ENCODE measurements at regions not wholly inside any gene's neighbourhood (a gene's known extent, or its start where the extent isn't known, plus 50 kb on each side); places are given as distances from the start of the nearest gene placed in this dataset.
"Not testable (repeated sequence)": the region's sequence is repeated elsewhere in the genome, so short reads cannot be mapped to it uniquely, and the experiment has no call there.

DNA sequence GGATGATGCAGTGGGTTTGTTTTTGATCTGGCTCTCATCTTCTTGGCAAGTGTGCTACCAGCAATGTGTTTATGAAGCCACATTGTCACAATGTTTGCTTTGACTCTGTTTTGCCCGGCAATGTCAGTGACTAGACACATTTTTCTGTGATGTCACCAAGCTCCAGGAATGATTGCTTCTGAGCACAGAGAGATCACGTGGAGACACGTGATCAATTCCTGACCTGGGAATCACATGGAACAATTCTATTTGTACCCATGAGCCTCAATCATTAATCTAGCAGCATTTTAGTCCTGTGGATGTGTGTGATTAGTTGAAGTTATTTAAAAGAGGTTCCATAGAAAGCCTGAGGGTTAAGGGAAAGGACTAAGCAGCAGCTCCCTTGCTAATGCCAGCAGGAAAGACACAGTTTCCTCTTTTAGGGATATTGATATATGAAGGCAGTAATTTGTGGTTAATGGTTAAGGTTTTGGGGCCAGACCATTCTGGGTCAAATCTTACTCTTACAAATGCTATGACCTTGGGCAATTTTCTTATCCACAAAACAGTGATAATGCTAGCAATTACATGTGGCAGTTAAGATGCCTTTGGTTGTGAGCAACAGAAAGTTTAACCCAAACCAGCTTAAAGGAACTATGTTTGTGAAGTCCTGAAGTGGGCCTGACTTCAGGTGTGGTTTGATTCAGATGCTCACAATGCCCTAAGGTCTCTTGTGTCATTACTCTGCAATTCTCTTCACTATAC, 59.0 kb downstream of the FASLG start:
- no peak for ATAC-seq
- H3K27me3 Mint-ChIP-seq: peaks cover 4 to 17% (median 9%) of the 10 kb centered on the region in 5 donors
- no peak for DNase-seq
- no peaks in the 10 kb centered on the region for H3K36me3 Mint-ChIP-seq
- POLR2A ChIA-PET: interaction anchor here (0.5 to 1.3 kb wide), 4 partner anchors 30 to 286 kb away, joined by 3 to 6 read pairs (median 5); no protein-coding TSS in a partner anchor
- H3K27ac Mint-ChIP-seq: no peak overlapping the region
- peaks cover 7 to 23% (median 13%) of the 10 kb centered on the region in 4 donors for H3K4me1 Mint-ChIP-seq
- no peaks in the 10 kb centered on the region for H3K9me3 Mint-ChIP-seq
- H3K4me3 Mint-ChIP-seq: no peak overlapping the region

DNA sequence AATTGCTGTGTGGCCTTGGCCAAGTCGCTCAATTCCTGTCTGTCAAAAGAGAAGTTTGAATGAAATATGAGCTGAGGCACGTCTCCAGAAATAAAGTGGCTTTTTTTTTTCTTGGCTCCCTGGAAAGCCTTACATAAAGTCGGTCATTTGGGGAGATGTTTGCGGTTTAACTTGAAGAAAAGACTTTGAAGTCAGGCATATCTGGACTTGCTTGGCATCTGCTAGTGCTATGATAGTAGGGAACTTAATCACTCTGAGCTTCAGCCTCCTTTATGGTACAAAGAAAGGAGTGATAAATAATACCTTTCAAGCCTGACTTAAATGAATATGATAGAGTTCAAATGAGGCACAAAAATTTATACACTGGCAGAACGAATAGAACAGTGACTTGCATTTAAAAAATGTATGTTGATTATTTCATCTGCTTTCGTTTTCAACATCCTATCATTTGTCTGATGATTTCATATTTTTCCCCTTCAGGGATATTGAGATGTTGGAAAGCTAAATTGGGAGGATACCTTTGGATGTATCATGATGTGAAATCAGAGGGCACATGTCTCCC, 60.2 kb downstream of the FASLG start:
- Mint-ChIP-seq H3K9me3 (no peaks in the 10 kb centered on the region), H3K27ac (peak overlapping the region in 1 of 10 donors; percentile 4)
- no peak for ATAC-seq

DNA sequence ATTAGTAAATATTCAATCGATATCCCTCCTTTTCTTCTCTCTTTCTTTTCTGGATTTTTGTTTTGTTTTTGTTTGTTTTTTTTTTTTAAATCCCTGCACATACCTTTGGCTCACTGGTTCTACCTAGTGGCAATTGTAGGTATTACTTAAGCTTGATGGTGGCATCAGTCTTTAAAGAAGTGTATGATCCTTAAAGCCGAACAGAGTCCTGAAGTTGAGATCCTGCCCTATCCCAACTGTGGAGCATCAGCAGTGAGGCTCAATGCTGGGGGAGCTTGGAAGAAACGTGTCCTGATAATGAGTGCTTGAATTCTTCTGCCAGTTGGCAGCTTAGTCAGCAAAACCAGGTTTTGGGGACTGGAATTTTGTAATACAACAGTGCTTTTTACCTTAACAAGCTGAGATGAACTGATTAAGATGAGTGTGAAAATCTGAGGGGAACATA, 60.8 kb downstream of the FASLG start:
- peaks cover 8 to 31% (median 17%) of the 10 kb centered on the region in 4 donors for H3K4me1 Mint-ChIP-seq
- no peaks in the 10 kb centered on the region for H3K36me3 Mint-ChIP-seq
- no peak overlapping the region for H3K4me3 Mint-ChIP-seq
- no peaks in the 10 kb centered on the region for H3K9me3 Mint-ChIP-seq
- H3K27ac Mint-ChIP-seq: peak overlapping the region in 1 of 10 donors; percentile 4
- ATAC-seq: peak; percentile 56 to 68
- POLR2A ChIA-PET: interaction anchor here (0.8 to 1.8 kb wide), 3 partner anchors 21 to 123 kb away, joined by 3 to 5 read pairs (median 5); no protein-coding TSS in a partner anchor
- peak in 4 of 10 donors; percentile 32 to 65 (median 56) for DNase-seq
- H3K27me3 Mint-ChIP-seq: peaks cover 4 to 17% (median 9%) of the 10 kb centered on the region in 5 donors

More for the DNA sequence above, 60.2 kb downstream of the FASLG start:
- Mint-ChIP-seq H3K27me3 (peaks cover 4 to 17% (median 9%) of the 10 kb centered on the region in 5 donors), H3K4me3 (no peak overlapping the region), H3K36me3 (no peaks in the 10 kb centered on the region), H3K4me1 (peaks cover 7 to 26% (median 14%) of the 10 kb centered on the region in 4 donors)
- DNase-seq: no peak
- POLR2A ChIA-PET: interaction anchor here (0.6 to 1.8 kb wide), 4 partner anchors 20 to 146 kb away, joined by 3 to 5 read pairs (median 4); no protein-coding TSS in a partner anchor

DNA sequence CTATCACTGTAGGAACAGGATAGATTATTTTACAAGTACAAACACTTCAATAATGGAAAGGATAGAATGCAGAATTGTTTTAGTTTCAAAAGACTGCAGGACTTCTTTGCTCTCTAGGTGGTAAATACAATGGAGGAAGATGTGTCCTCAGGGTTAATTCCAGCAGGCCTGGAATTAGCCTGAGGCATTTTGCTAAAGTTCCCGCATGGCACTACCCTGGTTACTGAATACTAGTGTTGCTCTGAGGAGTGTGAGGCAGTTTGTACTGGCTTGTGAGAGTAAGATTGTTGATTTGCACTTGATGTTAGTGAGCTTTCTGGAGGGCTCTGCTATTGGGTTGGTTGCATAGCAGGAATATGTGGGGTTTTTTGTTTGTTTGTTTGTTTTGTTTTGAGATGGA, 61.4 kb downstream of the FASLG start:
- Mint-ChIP-seq H3K36me3 (no peaks in the 10 kb centered on the region), H3K27ac (no peak overlapping the region), H3K9me3 (no peaks in the 10 kb centered on the region), H3K4me1 (peaks cover 9 to 37% (median 21%) of the 10 kb centered on the region in 4 donors), H3K4me3 (no peak overlapping the region), H3K27me3 (peaks cover 4 to 17% (median 9%) of the 10 kb centered on the region in 5 donors)
- DNase-seq (no peak), ATAC-seq (no peak)
- POLR2A ChIA-PET: interaction anchor here (1.4 to 1.8 kb wide), 2 partner anchors 21 to 110 kb away, joined by 5 read pairs; no protein-coding TSS in a partner anchor

DNA sequence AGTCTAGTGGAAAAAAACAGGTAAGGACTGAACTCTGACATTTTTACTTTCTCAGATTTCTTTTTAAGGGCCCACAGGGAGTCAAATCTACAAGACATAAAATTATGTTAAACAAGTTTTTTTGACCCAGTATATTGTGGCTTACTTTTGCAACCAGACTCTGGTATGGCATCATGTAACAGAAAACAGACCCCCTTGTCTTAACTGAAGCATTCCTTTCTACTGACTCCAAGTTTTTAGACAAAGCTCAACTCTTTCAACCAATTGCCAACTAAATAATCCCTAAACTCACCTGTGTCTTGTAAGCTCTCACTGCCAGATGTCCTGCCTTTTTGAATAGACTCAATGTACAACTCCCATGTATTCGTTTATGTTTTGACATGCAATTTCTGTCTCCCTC, 64.3 kb downstream of the FASLG start:
- H3K36me3 Mint-ChIP-seq: peaks cover 0 to 6% (median 3%) of the 10 kb centered on the region in 3 donors
- peaks cover 9 to 40% (median 18%) of the 10 kb centered on the region in 4 donors for H3K4me1 Mint-ChIP-seq
- no peak overlapping the region for H3K27ac Mint-ChIP-seq
- H3K9me3 Mint-ChIP-seq: peaks cover 0 to 6% (median 2%) of the 10 kb centered on the region in 9 donors
- POLR2A ChIA-PET: no interaction called here
- DNase-seq (no peak), ATAC-seq (no peak)
- H3K4me3 Mint-ChIP-seq: no peak overlapping the region
- peaks cover 0 to 12% (median 4%) of the 10 kb centered on the region in 5 donors for H3K27me3 Mint-ChIP-seq

DNA sequence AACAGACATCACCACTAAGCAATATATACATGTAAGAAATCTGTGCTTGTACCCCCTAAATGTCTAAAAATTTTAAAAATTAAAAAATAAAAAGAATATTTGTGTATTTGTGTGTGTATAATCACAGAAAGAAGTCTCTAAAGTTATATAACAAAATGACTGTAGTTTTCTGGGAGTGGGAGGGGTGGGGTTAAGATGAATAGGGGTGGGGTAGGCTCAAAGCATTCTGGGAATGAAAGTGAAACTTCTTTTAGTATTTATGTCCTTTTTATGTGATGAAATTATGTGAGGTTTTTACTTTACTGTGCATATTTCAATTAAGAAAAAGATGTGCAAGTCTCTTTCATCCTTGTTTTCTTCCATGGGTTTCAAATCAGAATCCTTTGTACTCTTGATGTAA, 65.3 kb downstream of the FASLG start:
- peaks cover 0 to 15% (median 5%) of the 10 kb centered on the region in 3 donors for H3K36me3 Mint-ChIP-seq
- POLR2A ChIA-PET: no interaction called here
- H3K4me3 Mint-ChIP-seq: no peak overlapping the region
- H3K4me1 Mint-ChIP-seq: peaks cover 9 to 37% (median 18%) of the 10 kb centered on the region in 4 donors
- ATAC-seq (no peak), DNase-seq (no peak)
- H3K9me3 Mint-ChIP-seq: peaks cover 0 to 16% (median 6%) of the 10 kb centered on the region in 9 donors
- H3K27me3 Mint-ChIP-seq: peaks cover 0 to 12% (median 4%) of the 10 kb centered on the region in 5 donors
- H3K27ac Mint-ChIP-seq: no peak overlapping the region

DNA sequence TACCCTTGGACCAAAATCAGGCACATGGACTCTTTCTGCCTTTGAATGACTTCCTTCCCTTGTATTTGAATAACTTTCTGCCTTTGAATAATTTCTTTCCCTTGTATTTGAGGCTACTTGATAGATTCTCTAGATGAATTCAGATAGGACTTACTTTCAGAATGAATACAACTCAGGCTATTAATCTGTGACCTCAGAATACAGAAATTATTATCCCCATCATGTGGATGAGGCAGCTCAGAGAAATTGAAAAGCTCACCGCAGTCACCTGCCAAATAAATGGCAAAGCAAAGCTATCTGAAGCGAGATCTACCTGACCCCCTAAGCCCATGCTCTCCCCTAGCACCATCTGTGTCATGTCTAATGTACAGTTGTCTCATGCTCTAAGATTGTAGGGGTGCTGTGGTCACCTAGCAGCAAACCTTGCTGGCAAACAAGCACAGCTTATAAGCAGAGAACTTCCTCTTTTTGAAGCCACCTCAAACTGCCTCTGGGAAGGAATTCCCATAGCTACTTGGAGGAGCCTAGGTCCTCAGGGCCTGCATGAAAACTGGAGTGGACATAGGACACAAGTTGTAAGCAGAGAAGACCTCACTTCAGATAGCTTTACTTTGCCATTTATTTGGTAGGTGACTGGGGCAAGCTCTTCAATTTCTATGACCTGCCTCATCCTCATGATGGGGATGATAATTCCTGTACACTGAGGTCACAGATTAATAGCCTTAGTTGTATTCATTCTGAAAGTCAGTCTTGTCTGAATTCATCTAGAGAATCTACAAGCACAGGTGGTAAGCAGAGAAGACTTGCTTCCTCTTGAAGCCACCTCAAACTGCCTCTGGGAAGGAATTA, 66.1 kb downstream of the FASLG start:
- peaks cover 5 to 30% (median 12%) of the 10 kb centered on the region in 4 donors for H3K4me1 Mint-ChIP-seq
- no peak for DNase-seq
- POLR2A ChIA-PET: no interaction called here
- peaks cover 0 to 22% (median 9%) of the 10 kb centered on the region in 9 donors for H3K9me3 Mint-ChIP-seq
- H3K36me3 Mint-ChIP-seq: peaks cover 0 to 18% (median 5%) of the 10 kb centered on the region in 3 donors
- ATAC-seq: no peak
- H3K27me3 Mint-ChIP-seq: peaks cover 0 to 9% (median 0%) of the 10 kb centered on the region in 5 donors
- H3K27ac Mint-ChIP-seq: no peak overlapping the region
- no peak overlapping the region for H3K4me3 Mint-ChIP-seq

DNA sequence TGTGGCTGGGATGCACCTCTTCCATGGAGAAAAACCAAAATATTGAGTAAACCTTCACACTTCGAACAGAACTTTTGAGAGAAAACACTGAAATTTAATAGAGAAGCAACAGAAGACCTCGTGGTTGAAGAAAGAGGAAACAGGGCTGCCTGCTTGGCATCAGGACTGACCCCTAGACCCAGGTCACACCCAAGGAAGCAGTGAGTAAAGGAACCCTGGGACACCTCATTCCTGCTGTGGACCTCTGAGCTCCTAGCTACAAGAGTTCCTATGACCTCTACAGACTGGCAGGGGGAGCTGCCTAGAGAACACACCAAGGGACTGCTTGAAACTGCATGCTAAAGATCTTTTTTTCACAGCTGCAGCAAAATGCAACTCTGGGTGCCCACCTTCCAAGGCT, 67.8 kb downstream of the FASLG start:
- H3K4me3 Mint-ChIP-seq: no peak overlapping the region
- POLR2A ChIA-PET: no interaction called here
- peaks cover 0 to 18% (median 5%) of the 10 kb centered on the region in 3 donors for H3K36me3 Mint-ChIP-seq
- peaks cover 0 to 22% (median 9%) of the 10 kb centered on the region in 9 donors for H3K9me3 Mint-ChIP-seq
- peak overlapping the region in 1 of 10 donors; percentile 15 for H3K27ac Mint-ChIP-seq
- DNase-seq: no peak
- peaks cover 0 to 5% (median 0%) of the 10 kb centered on the region in 5 donors for H3K27me3 Mint-ChIP-seq
- ATAC-seq: no peak
- H3K4me1 Mint-ChIP-seq: peaks cover 5 to 30% (median 12%) of the 10 kb centered on the region in 4 donors

DNA sequence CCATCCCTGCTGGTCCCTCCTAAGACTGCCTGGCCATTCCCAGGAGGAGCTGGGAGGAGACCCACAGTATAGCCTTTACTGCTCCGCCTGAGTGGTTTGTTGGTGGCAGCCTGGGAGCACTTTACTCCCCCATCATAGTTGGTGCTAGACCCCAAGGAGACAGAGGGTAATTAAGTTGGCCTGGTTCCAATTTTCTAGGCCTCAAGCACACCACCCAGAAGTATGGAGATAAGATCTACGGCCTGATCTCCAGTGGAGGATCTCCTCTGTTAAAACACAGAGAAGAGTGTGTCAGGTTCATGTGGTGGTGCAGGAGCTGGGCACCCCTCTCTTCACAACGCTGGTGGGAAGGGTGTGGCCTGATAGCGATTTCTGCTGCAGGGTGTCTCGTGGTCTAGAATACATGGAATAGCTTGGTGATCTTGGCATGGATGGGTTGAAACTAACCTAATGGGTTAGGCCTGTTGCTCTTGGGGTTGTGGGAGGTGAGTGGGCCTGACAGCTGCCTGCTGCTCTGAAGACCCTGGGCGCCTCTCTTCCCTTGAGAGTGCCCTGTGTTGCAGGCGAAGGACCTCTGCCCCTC, 68.5 kb downstream of the FASLG start:
- POLR2A ChIA-PET: interaction anchor here (0.6 kb wide), 1 partner anchor 211 kb away, joined by 6 read pairs; no protein-coding TSS in a partner anchor
- H3K4me3 Mint-ChIP-seq: peak overlapping the region in 1 of 10 donors; percentile 52
- peaks cover 5 to 30% (median 12%) of the 10 kb centered on the region in 4 donors for H3K4me1 Mint-ChIP-seq
- DNase-seq (no peak), ATAC-seq (no peak)
- H3K27me3 Mint-ChIP-seq: peaks cover 0 to 5% (median 2%) of the 10 kb centered on the region in 5 donors
- peaks cover 0 to 18% (median 5%) of the 10 kb centered on the region in 3 donors for H3K36me3 Mint-ChIP-seq
- peaks cover 0 to 22% (median 9%) of the 10 kb centered on the region in 9 donors for H3K9me3 Mint-ChIP-seq
- H3K27ac Mint-ChIP-seq: no peak overlapping the region

DNA sequence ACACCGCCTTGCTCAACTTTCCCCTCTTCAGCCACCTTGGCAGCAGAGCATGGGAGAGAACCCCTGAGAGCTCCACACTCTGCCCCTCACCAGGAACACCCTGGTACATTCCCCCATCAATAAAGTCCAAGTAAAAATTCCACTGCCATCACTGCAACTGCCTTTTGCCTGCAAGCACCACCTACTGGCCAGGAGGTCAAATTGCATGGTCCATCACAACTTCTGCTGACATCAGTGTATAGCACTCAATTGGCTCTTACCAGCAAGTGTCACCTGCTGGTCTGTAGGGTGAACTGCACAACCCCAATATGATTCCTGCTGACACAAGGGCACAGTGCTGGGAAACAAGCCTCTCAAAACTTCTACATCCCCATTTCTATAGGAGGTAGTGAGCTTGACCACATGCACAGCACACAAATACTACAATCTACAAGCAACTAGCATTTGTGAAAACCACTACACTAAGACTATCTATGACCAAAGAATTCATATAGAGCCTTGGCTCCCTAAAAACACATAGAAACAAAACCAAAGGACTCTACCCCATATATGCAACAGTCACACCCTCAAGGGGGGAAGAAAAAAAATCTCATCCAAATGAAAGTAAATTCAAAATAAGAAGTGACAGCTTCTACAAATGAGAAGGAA, 69.2 kb downstream of the FASLG start:
- H3K4me1 Mint-ChIP-seq: peaks cover 5 to 30% (median 12%) of the 10 kb centered on the region in 4 donors

DNA sequence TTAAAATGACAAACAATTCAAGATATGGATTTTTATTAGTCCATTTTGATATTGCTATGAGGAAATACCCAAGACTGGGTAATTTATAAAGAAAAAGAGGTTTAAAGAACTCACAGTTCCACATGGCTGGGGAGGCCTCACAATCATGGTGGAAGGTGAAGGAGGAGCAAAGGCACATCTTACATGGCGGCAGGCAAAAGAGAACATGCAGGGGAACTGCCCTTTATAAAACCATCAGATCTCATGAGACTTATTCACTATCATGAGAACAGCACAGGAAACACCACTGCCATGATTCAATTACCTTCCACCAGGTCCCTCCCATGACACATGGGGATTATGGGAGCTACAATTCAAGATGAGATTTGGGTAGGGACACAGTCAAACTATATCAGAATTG, 69.8 kb downstream of the FASLG start:
- ATAC-seq, POLR2A ChIA-PET, H3K4me3 Mint-ChIP-seq, H3K27me3 Mint-ChIP-seq, DNase-seq, H3K27ac Mint-ChIP-seq: not testable (repeated sequence)
- H3K4me1 Mint-ChIP-seq: peaks cover 5 to 30% (median 12%) of the 10 kb centered on the region in 4 donors
- H3K36me3 Mint-ChIP-seq: peaks cover 0 to 18% (median 5%) of the 10 kb centered on the region in 3 donors
- H3K9me3 Mint-ChIP-seq: peaks cover 0 to 22% (median 9%) of the 10 kb centered on the region in 9 donors

More for the DNA sequence above, 69.2 kb downstream of the FASLG start:
- peak in 5 of 10 donors; percentile 24 to 41 (median 27) for DNase-seq
- peak overlapping the region in 2 of 10 donors; percentile 60 to 74 for H3K27ac Mint-ChIP-seq
- peaks cover 0 to 18% (median 5%) of the 10 kb centered on the region in 3 donors for H3K36me3 Mint-ChIP-seq
- peaks cover 0 to 5% (median 2%) of the 10 kb centered on the region in 5 donors for H3K27me3 Mint-ChIP-seq
- no peak overlapping the region for H3K4me3 Mint-ChIP-seq
- H3K9me3 Mint-ChIP-seq: peaks cover 0 to 22% (median 9%) of the 10 kb centered on the region in 9 donors
- ATAC-seq: peak; percentile 76 to 82
- POLR2A ChIA-PET: interaction anchor here (0.6 kb wide), 1 partner anchor 116 kb away, joined by 3 read pairs; no protein-coding TSS in a partner anchor
